Left lobe of liver (tissue), 2 donors: ENCODE measurements at regions not wholly inside any gene's neighbourhood (a gene's known extent, or its start where the extent isn't known, plus 50 kb on each side); places are given as distances from the start of the nearest gene placed in this dataset.
"Not testable (repeated sequence)": the region's sequence is repeated elsewhere in the genome, so short reads cannot be mapped to it uniquely, and the experiment has no call there.

Source experiments
- ATAC-seq: fragments of 200-7000 bp; cut with Tn5 transposase; one replicate; pipeline ENCODE4 v1.9.1; 2020; ENCODE audit warnings: mild to moderate bottlenecking, moderate library complexity
- DNase-seq: peaks from one replicate; pipeline ENCODE4 v3.0.0-alpha.2; 2020; ENCODE audit warnings: low spot score
- donor health status: DM: no; HTN: no; CAD: no; lungs with moderate emphysema.
- donor health status: DM: no; HTN: yes; CAD: no.

GRCh38 chr16:85286951-85287814 is 174.9 kb upstream of the CIBAR2 start:
- ATAC-seq (peak; percentile 31), DNase-seq (peak; percentile 65)

GRCh38 chr16:85287815-85288109 is 175.5 kb upstream of the CIBAR2 start:
- DNase-seq, ATAC-seq: not testable (repeated sequence)

- ATAC-seq (no peak), DNase-seq (no peak)
These were observed 176.1 kb upstream of the CIBAR2 start for GRCh38 chr16:85288341-85288868.

GRCh38 chr16:85288869-85289660 is 176.8 kb upstream of the CIBAR2 start:
- DNase-seq: peak; percentile 88
- ATAC-seq: peak; percentile 55

GRCh38 chr16:85289760-85290625 is 177.7 kb upstream of the CIBAR2 start:
- DNase-seq (no peak), ATAC-seq (no peak)

GRCh38 chr16:85290626-85291301 is 178.5 kb upstream of the CIBAR2 start:
- no peak for ATAC-seq

GRCh38 chr16:85291302-85292148 is 179.3 kb upstream of the CIBAR2 start:
- ATAC-seq: peak; percentile 49

More at GRCh38 chr16:85290626-85291301, 178.5 kb upstream of the CIBAR2 start:
- DNase-seq: no peak

GRCh38 chr16:85293458-85293857 is 181.2 kb upstream of the CIBAR2 start:
- ATAC-seq (no peak), DNase-seq (no peak)

More at GRCh38 chr16:85291302-85292148, 179.3 kb upstream of the CIBAR2 start:
- peak; percentile 76 for DNase-seq

- peak; percentile 87 for DNase-seq
- peak; percentile 60 for ATAC-seq
These were observed 181.8 kb upstream of the CIBAR2 start for GRCh38 chr16:85293904-85294642.

- DNase-seq (no peak), ATAC-seq (no peak)
These were observed 182.7 kb upstream of the CIBAR2 start for GRCh38 chr16:85294810-85295508.

GRCh38 chr16:85296859-85297660 is 184.8 kb upstream of the CIBAR2 start:
- ATAC-seq: peak; percentile 82
- peak; percentile 68 for DNase-seq

GRCh38 chr16:85297881-85298280 is 185.6 kb upstream of the CIBAR2 start:
- DNase-seq (no peak), ATAC-seq (no peak)

- DNase-seq (no peak), ATAC-seq (no peak)
These were observed 188.2 kb upstream of the CIBAR2 start for GRCh38 chr16:85300406-85300968.

- ATAC-seq (no peak), DNase-seq (no peak)
These were observed 189.0 kb upstream of the CIBAR2 start for GRCh38 chr16:85301231-85301630.

GRCh38 chr16:85302018-85302847 is 190.0 kb upstream of the CIBAR2 start:
- no peak for ATAC-seq
- no peak for DNase-seq

GRCh38 chr16:85302848-85303353 is 190.6 kb upstream of the CIBAR2 start:
- DNase-seq (no peak), ATAC-seq (no peak)
